KMS-11 (cell line): ENCODE measurements at regions not wholly inside any gene's neighbourhood (a gene's known extent, or its start where the extent isn't known, plus 50 kb on each side); places are given as distances from the start of the nearest gene placed in this dataset.

Experiments
- H2AFZ ChIP-seq: fragments of 200-600 bp; sonication (generic); 2 replicates; pipeline ENCODE4 v1.6.1; 2016; ENCODE audit warnings: antibody characterized with exemption, mixed run types, low read depth
- H3K27ac ChIP-seq: fragments of 200-600 bp; sonication (generic); 2 replicates; pipeline ENCODE4 v1.6.1; 2016; ENCODE audit warnings: mild to moderate bottlenecking, mixed run types
- H3K27me3 ChIP-seq: fragments of 200-600 bp; sonication (generic); 2 replicates; pipeline ENCODE4 v1.6.1; 2017; ENCODE audit warnings: mild to moderate bottlenecking, low read depth, mixed run types, moderate library complexity; ENCODE audit not compliant: insufficient read depth
- H3K36me3 ChIP-seq: fragments of 200-600 bp; sonication (generic); 2 replicates; pipeline ENCODE4 v1.6.1; 2017; ENCODE audit warnings: mild to moderate bottlenecking, mixed run types; ENCODE audit not compliant: insufficient read depth
- H3K4me1 ChIP-seq: fragments of 200-600 bp; sonication (generic); 2 replicates; pipeline ENCODE4 v1.6.1; 2016; ENCODE audit warnings: mild to moderate bottlenecking, low read depth, mixed run types; ENCODE audit not compliant: poor library complexity, severe bottlenecking
- H3K4me2 ChIP-seq: fragments of 200-600 bp; sonication (generic); 2 replicates; pipeline ENCODE4 v1.7.0; 2016; ENCODE audit warnings: mild to moderate bottlenecking, mixed run types
- H3K4me3 ChIP-seq: fragments of 200-600 bp; sonication (generic); IDR thresholded peaks from 2 replicates; pipeline ENCODE4 v1.6.1; 2017; ENCODE audit warnings: low read depth, low read length, mixed read lengths; ENCODE audit not compliant: insufficient read depth
- H3K79me2 ChIP-seq: fragments of 200-600 bp; sonication (generic); 2 replicates; pipeline ENCODE4 v1.6.1; 2016; ENCODE audit warnings: low read depth, mixed run types; ENCODE audit not compliant: insufficient read depth
- H3K9ac ChIP-seq: fragments of 200-600 bp; sonication (generic); 2 replicates; pipeline ENCODE4 v1.6.1; 2016; ENCODE audit warnings: mild to moderate bottlenecking, mixed run types
- H4K20me1 ChIP-seq: fragments of 200-600 bp; sonication (generic); 2 replicates; pipeline ENCODE4 v1.6.1; 2016; ENCODE audit warnings: mild to moderate bottlenecking, mixed run types; ENCODE audit not compliant: insufficient read depth
- TF ChIP-seq, protein P1 (sequence below): fragments of 200-600 bp; sonication (generic); conservative IDR thresholded peaks from 2 replicates; pipeline ENCODE4 v1.6.1; 2017; ENCODE audit warnings: low read depth, mild to moderate bottlenecking, antibody characterized with exemption, low read length, moderate library complexity, mixed read lengths

DNA sequence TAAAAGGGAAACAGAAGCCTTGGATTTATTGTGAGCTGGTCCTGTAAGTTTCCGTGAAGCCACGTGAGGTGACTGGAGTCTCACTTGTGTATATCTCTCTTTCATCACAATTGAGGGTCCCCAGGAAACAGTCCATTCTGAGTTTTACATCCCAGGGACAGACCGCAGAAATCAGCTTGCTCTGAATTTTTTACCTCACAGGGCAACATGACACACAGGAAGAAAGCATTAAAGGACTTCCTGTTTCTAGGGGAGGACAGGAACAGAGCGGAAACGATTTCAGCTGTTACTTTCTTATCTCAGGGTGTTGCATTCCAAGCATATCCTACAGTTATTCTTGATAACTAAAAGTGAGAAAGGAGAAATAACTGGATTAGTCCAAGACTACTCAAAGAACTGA lies 553.5 kb downstream of the TRAM1L1 start:
- TF ChIP-seq, protein P1, sequence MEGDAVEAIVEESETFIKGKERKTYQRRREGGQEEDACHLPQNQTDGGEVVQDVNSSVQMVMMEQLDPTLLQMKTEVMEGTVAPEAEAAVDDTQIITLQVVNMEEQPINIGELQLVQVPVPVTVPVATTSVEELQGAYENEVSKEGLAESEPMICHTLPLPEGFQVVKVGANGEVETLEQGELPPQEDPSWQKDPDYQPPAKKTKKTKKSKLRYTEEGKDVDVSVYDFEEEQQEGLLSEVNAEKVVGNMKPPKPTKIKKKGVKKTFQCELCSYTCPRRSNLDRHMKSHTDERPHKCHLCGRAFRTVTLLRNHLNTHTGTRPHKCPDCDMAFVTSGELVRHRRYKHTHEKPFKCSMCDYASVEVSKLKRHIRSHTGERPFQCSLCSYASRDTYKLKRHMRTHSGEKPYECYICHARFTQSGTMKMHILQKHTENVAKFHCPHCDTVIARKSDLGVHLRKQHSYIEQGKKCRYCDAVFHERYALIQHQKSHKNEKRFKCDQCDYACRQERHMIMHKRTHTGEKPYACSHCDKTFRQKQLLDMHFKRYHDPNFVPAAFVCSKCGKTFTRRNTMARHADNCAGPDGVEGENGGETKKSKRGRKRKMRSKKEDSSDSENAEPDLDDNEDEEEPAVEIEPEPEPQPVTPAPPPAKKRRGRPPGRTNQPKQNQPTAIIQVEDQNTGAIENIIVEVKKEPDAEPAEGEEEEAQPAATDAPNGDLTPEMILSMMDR = no peak
- Histone ChIP-seq H3K27ac (no peak overlapping the region), H3K4me2 (no peak overlapping the region), H3K27me3 (no peaks in the 10 kb centered on the region), H3K4me3 (no peak overlapping the region), H2AFZ (no peak overlapping the region), H3K4me1 (no peaks in the 10 kb centered on the region), H3K36me3 (no peaks in the 10 kb centered on the region), H3K9ac (no peak overlapping the region), H3K79me2 (no peaks in the 10 kb centered on the region), H4K20me1 (no peaks in the 10 kb centered on the region)

DNA sequence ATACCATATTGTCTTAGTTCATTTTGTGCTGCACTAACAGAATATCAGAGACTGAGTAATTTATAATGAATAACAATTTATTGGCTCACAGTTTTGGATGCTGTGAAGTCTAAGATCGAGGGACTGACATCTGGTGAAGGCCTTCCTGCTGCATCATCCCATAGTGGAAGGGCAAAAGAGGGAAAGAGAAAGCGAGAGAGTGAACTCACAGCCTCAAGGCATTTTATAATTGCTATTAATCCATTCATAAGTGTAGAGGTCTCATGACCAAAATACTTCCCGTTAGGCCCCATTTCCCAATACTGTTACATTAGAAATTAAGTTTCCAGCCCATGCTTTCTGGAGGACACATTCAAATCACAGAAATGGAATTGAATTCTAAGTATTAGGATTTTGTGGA lies 554.4 kb downstream of the TRAM1L1 start:
- TF ChIP-seq, protein P1 = no peak
- Histone ChIP-seq H2AFZ (no peak overlapping the region), H3K4me3 (no peak overlapping the region), H3K79me2 (no peaks in the 10 kb centered on the region), H3K4me1 (no peaks in the 10 kb centered on the region), H3K27ac (no peak overlapping the region), H4K20me1 (no peaks in the 10 kb centered on the region), H3K9ac (no peak overlapping the region), H3K4me2 (no peak overlapping the region), H3K36me3 (no peaks in the 10 kb centered on the region), H3K27me3 (no peaks in the 10 kb centered on the region)

DNA sequence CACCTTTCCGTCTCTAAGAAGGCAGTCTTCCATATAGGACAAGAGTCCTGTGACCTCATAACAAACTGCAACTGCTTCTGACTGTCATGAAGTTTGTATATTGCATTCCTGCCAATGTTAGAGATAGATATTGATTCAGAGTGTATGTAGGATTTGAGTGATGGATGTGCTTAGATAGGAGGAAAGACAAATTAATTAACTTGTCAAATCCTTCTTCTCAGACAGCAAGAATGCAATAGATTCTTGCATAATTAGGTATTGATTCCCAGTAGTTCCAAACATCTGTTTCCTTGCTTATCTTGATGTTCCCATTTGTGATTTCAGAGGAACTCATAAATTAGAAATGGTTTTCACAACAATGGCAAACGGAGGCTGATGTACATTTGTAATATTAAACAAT lies 555.3 kb downstream of the TRAM1L1 start:
- H2AFZ ChIP-seq = no peak overlapping the region
- no peaks in the 10 kb centered on the region; the same call in 1 of the 2 replicates for H4K20me1 ChIP-seq
- no peak overlapping the region for H3K9ac ChIP-seq
- no peak overlapping the region for H3K4me3 ChIP-seq
- H3K27me3 ChIP-seq = no peaks in the 10 kb centered on the region
- no peaks in the 10 kb centered on the region for H3K4me1 ChIP-seq
- no peaks in the 10 kb centered on the region; the same call in 1 of the 2 replicates for H3K36me3 ChIP-seq
- TF ChIP-seq, protein P1 = no peak
- no peak overlapping the region for H3K4me2 ChIP-seq
- H3K27ac ChIP-seq = no peak overlapping the region
- no peaks in the 10 kb centered on the region for H3K79me2 ChIP-seq

DNA sequence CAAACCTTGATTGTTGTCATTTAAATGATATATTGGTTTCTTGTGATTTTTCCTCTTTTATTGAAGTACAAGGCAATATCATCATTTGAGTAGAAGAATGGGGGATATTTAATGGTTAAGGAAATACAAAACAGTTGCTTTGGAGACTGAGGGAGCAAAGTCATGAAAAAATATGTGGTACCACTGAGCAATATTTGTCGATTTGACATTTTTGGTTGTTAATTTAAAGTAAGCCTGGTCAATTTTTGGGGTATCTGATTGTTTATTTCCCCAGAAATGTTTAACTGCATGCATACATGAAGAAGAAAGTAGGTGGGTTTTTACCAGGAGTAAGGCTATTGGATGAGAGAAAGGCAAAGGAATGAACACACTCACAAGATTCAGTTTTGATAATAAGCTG lies 556.2 kb downstream of the TRAM1L1 start:
- H3K4me2 ChIP-seq = no peak overlapping the region

More for the DNA sequence above, 556.2 kb downstream of the TRAM1L1 start:
- Histone ChIP-seq H3K36me3 (no peaks in the 10 kb centered on the region; the same call in 1 of the 2 replicates), H3K4me3 (no peak overlapping the region), H3K27me3 (no peaks in the 10 kb centered on the region), H3K9ac (no peak overlapping the region), H4K20me1 (no peaks in the 10 kb centered on the region; the same call in 1 of the 2 replicates), H3K27ac (no peak overlapping the region), H2AFZ (no peak overlapping the region), H3K4me1 (no peaks in the 10 kb centered on the region), H3K79me2 (no peaks in the 10 kb centered on the region)
- TF ChIP-seq, protein P1 = no peak
